ENCODE measurements at regions not wholly inside any gene's neighbourhood (a gene's known extent, or its start where the extent isn't known, plus 50 kb on each side); places are given as distances from the start of the nearest gene placed in this dataset.
"Not testable (repeated sequence)": the region's sequence is repeated elsewhere in the genome, so short reads cannot be mapped to it uniquely, and the experiment has no call there.

DNA sequence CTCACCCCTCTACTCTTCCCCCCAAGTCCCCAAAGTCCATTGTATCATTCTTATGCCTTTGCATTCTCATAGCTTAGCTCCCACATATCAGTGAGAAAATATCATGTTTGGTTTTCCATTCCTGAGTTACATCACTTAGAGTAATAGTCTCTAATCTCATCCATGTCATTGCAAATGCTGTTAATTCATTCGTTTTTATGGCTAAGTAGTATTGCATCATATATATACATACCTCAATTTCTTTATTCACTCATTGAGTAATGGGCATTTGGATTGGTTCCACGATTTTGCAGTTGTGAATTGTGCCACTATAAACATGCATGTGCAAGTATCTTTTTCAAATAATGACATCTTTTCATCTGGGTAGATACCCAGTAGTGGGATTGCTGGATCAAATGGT is 596.3 kb upstream of the RBFOX1 start:
- not testable (repeated sequence) for DNase-seq

DNA sequence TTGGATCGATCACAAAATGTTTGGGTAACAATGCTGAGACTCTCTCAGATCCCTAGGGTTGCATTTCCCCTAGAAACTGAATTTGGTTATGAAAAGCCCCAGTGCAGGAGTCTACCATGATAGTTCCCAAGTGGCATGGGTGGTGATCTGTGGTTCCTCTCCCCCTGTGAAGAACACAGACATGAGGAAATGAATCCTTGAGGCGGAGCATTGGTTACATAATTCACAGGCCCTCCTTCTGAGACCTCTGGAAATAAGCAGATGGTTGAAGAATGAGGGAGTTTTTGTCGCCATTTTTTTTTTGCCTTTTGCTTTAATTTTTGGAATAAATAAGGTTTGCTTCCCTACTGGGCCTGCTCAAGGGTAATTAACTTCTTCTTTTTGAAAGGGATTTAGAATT is 597.0 kb upstream of the RBFOX1 start:
- no peak for DNase-seq

DNA sequence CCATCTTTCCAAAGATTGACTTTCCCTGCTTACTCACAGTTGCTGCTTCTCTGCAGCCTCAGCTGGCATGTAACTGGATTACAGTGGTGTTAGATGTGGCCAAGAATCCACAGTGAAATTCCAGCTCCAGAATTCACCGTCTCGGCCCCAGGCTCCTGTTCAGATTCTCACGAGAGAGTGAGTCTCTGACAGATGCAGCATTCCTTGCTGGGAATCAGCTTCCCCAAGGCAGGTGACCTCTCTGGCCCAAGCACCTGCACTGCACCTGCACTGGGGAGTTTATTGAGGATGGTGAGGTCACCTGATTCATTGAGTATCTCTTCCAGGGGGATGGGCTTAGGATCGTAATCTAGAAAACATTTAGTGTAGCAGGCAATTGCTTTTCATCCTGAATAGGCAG is 600.5 kb upstream of the RBFOX1 start:
- DNase-seq, result no peak

DNA sequence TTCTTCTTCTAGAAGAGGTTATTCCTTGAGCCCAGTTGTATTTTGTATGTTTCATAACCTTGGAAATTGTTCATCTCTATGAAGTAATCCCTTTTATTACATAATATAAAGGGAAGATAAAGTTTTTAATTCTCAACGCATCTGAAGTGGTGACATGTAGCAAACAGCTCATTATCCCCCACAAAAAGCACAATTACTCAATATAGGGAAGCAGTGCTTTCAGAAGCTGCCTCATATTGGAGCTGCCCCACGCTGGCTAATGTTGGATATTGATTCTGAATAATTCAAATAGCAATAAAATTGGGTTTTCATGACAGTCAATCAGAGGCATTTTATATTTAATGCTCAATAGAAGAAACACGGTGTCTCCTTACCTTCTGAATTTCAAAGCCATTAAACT is 604.3 kb upstream of the RBFOX1 start:
- DNase-seq, result no peak

DNA sequence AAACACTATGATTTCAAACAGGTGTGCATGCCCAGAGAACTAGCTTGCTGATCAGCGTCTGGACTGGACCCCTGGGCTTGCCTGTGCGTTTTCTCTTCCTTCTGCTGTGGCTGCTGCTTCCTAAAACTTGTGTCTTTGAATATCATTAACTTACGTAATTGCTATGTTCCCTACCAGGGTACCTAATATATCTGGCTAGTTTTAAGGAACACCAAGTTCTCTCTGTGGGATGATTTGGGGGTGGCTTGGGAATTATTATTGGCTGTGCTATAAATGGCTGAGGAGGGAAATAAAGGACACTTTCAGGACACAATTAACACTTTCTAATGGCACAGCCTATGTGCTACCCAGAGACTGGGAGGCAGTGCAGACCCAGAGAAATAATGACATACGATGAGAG is 606.0 kb upstream of the RBFOX1 start:
- DNase-seq, result peak in 2 of 56 donors; percentile 11 to 37

DNA sequence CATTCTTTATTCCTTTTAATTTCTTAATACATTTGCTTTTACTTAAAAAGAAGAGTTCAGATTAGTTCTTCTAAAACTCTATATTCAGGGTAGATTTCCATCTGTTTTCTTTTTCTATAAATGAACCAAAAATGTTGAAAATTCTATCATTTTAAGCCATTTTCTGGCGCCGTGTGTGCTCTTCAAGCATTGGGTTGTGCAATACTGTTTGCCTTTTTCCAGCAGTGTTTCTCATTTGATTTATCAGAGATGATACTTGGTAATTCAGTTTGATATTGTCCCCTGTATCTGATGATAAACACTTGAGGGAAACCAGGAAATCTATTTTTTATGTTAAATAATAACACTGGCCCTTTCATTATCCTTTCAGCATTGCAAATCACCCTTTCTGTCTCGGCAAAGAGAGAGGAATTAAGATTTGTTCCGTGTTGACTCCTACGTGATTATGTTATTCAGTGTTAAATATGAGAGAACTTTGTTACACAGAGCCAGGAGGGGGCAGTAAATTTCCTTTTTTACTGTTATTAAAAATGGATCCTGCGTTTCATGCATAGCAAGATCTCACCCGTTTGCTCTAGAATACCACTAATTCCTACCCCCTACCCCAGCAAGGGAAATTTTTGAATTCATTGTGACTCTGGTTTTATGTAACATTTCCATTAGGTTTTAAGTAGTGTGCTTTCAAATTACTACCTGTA is 606.9 kb upstream of the RBFOX1 start:
- peak in 2 of 56 donors; percentile 4 to 5 for DNase-seq

DNA sequence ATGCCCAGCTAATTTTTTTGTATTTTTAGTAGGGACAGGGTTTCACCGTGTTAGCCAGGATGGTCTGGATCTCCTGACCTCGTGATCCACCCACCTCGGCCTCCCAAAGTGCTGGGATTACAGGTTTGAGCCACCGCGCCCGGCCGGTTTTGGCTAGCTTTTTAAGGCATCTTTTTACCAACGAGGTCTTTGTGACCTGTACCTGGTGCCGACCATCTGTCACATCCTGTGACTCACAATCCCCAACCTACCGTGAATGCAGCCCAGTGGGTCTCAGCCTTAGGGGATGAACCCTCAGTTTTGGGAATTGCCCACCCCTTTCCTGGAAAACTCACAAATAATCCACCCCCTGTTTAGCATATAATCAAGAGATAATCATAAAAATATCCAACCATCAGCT is 607.4 kb upstream of the RBFOX1 start:
- DNase-seq, result not testable (repeated sequence)

DNA sequence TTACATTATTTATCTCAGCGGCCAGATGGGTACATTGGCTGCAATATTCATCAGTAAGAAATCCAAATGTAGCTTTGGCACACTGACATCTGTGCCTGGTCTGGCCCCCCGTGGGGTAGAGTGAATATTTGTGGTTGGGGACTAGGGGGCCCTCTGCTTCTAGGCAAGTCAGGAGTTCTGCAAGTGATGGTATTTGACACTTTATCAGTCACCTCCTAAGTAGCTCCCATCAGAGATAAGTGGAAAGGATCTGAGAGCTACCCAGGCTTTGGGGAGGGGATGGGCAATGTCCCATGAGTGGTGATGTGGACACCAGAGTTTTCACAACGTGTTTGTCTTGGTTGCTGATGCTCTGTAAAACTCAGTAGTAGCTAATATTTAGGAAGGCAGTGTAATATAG is 609.9 kb upstream of the RBFOX1 start:
- DNase-seq, result no peak

DNA sequence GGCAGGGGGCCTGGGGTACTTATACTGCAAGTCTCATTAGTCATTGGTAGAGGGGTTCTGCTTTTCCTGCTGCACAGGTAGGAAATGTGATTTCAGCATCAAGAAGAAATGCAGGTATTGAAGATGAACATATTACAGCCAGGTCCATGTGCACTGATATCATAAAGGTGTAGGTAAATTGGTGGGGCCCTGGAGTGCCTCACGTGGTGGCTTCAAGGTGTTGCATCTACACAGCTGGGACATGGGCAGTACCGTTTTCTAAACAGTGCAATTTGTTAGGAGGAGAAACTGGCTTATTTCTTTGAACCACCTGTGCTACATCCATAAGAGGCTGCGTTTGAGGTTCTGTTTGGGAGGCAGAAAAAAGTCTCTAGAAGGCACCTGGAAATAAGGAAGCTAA is 618.1 kb upstream of the RBFOX1 start:
- DNase-seq, result no peak

DNA sequence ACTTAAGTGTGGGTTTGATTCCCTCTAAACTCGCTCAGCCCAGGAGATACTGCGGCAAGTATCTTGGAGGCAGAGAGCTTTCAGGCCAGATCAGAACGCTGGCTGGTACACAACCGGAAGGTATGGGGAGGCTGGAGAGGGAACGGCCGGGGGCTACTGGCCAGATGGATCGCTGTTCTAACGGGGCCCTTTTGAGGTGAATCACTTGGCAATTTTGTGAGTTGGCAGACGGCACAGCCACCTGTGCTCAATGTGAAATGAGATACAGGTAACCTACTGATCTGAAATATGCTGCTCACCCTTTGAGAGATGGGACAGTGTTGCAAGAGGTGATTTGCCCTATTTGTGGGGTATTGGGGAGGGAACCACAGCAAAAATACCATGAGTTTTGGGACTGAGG is 622.9 kb upstream of the RBFOX1 start:
- no peak for DNase-seq

DNA sequence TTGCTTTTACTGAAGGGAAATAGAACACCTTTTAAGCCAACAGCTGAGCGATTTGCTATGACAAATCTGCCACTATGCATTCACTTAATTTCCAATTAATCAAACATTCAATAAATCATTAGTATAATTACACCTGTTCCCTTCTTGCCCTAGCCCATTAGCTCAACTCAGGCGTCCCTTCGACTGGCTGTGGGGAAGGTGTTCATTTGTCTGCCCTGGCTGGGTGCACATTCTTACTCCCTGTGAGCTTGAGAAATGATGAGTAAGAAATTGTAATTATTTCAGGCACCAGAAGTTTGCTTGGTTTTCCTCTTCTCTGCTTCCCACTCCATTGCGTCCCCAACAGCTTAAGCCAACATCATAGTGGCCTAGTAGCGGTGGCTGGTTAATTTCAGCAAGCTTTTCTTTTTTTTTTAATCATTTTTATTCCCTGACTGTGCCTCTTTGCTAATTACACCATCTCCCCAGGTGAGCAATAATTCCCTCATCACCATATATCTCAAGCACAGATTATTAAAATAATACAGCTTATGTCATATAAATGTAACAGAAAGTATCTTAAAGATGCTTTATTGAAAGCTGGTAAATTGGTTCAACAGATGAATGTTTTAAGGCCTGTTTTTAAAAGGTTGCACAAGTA is 623.9 kb upstream of the RBFOX1 start:
- no peak for DNase-seq

DNA sequence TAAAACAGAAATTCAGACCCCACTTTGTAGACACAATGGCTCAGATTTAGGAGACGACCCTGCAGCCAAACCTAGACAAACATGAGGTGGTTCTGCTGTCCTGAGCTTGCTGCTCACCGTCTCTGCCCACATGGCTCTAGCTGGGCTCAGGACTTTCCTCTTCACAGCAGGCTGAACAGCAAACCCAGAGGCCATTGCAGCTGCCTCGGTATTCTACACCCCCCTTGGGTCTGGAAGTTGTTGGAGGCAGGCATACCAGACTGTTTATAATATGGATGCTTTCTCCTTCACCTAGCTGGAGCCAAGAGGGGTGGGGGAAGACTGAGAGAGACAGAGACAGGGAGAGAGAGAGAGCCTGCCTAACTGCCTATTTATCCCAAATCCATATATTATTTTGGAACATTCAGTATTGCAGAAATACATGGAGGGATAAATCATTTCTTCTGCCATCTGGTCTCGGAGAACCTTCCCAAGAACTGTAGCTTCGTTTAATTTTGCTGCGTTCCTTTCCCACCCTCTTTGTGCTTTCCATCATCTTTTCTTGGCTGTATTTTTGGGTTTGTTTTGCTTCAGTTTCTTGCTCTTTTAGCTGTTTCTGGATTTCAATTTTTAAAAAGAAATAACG is 628.2 kb upstream of the RBFOX1 start:
- no peak for DNase-seq

DNA sequence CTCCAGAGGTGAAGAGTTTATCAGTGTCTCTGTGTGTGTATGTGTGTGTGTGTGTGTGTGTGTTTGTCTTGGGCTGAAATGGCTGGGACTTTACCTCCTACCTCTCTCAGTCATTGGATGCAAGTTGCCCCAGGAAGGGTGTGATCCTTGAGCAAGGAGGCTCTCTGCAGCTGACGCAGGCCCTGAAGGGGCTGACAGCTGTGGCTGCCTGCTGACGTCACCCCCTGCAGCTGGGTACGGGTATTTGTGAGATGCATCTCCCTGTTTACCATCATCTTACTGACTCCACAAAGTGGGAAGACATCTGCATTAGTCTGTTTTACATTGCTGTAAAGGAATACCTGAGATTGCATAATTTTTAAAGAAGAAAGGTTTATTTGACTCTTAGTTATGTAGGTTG is 631.5 kb upstream of the RBFOX1 start:
- no peak for DNase-seq

DNA sequence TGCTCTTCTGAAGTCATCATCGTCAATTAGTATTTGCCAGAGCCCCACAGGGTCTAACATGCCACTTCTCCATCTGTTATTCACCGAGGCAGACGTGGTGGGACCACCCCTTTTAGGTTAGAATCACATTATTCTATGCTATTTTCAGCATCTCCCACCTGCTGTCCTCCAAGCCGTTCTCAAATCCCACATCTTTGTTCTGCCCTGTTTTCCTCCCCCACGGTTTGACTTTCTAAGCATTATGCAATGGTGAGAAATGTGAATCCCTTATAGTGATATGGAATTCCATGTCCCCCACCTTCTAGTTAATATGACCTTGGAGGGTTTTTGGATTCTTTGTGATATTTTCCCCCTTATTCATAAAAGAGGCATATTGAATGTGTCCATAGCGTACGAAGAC is 634.1 kb upstream of the RBFOX1 start:
- DNase-seq, result no peak

DNA sequence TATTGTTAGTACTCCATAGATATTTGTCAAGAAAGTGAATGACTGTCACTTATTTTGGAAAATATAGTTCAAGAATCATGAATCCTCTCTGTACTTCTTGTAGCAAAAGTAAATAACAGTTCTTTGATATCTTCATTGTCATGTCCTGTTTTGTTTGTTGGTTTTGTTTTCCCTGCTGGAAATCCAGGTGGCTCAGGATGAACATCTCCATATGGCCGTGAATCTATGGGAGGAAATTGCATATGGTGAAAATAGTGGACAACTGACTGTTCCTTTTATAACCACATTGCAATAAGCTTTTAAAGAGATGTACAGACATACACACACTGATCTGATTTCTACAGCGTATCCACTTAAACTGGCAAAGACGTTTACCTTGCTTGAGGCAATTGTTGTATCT is 637.0 kb upstream of the RBFOX1 start:
- no peak for DNase-seq

DNA sequence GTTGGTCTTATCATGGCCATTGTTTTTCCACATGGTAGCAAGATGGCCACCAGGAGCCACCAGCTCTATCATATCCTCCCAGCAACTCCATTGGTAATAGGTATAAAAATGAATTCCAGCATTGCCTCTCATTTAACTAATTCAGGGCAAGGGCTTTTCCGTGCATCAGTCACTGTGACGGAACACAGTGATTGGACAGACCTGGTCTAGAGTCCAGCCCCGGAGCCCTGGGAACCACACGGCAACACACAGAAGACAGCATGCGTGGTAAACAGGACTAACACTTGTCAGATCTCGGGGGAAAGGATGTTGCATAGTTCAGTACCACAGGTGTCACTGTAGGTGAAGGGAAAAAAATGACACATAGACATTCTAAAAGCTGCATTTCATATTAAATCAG is 638.0 kb upstream of the RBFOX1 start:
- DNase-seq, result no peak

DNA sequence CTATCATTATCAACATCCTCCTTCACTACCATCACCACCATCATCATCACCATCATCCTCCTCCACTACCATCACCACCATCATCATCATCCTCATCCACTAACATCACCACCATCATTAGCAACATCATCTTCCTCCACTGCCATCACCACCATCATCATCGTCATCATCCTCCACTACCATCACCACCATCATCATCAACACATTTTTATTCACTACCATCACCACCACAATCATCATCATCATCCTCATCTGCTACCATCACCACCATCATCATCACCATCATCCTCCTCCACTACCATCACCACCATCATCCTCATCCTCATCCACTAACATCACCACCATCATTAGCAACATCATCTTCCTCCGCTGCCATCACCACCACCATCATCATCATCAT is 639.2 kb upstream of the RBFOX1 start:
- not testable (repeated sequence) for DNase-seq

DNA sequence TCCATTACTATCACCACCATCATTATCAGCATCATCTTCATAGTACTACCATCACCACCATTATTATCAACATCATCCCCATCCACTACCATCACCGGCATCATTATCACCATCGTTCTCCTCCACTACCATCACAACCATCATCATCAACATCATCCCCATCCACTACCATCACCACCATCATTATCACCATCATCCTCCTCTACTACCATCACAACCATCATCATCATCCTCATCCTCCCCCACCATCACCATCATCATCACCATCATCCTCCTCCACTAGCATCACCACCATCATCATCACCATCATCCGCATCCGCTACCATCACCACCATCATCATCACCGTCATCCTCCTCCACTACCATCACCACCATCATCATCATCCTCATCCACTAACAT is 639.8 kb upstream of the RBFOX1 start:
- no peak for DNase-seq

DNA sequence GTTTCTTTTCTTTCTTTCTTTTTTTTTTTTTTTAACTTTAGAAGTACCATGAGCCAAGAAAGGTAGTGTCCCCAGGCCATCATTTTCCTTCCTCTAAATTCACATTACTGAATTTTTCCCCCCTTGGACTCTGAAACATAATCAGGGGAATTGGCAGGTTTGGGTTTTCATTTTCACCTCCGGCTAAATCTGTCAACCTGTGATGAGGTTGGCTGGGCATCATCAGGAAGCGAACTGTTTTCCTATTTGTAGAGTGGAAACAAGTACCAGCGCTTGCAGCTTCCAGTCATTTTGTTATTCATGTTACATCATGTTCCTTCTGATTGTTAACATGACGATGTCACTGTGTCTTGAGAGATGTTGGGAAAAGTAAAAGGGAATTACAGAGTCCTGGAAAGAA is 641.9 kb upstream of the RBFOX1 start:
- DNase-seq, result no peak

DNA sequence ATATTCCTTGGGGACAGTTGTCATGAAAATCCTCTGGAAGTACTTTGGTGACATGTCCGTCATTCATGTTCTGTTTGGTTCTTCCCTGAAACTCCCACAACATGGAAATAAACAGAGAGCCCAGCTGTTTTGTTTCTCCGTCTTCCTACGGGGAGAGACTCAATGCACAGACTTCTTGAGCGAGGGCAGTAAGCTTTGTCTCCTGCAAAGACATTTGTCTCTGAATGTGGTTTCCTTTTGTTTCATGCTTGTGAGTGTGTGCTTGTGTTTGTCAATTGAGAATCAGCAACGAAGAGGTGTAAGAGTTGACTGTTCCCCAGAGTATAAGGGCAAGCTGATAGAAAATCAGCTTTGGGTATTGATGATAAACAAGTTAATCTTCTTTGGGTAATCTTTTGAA is 643.0 kb upstream of the RBFOX1 start:
- no peak for DNase-seq

DNA sequence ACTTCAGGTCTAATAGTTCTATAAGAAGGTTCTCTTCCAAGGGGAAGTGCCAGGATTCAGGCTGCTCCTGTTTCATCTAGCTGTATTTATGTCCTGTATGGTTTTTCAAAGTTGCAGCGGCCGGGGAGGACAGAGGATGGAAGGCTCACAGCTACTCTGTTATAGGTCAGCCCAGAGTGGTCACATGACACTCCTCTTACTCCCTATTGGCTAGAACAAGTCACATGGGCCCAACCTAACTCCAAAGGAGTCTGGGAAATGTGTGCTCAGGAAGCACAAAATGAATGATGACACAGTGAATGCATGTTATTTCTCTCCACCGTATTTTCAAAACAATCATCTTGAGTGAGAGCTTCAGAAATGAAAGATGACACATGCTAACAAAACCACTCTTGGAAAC is 645.1 kb upstream of the RBFOX1 start:
- no peak for DNase-seq

DNA sequence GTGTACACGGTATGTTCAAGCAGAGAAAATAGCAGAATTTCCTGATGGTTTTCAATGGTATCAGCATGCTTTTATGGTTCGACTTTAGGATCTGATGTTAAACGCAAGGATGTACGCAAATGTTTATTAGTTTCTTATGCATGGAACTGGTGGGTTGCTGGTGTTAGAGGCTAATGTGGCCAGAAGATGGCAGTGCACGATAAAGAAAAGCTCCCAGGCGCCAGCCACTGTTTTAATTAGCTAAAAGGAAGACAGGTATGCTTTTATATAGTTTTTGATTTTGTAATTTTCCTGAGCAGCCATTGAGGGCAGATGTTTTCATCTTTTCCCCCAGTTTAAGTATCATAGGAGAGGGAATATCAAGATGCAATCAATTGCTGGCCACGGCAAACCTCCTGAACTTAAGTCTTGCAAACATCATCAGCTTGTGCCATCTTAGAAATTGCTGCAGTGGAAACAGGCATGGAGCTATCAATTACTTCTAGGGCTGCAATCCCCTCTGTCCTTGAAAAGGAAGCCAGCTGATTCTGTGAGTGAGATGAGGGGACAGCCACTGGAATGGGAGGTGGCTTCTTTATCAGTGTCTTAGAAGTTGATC is 648.5 kb upstream of the RBFOX1 start:
- DNase-seq, result peak in 24 of 56 donors; percentile 0 to 51 (median 8)

Measured in nucleus accumbens (tissue), 56 donors.